PC-3 (cell line): ENCODE measurements at regions not wholly inside any gene's neighbourhood (a gene's known extent, or its start where the extent isn't known, plus 50 kb on each side); places are given as distances from the start of the nearest gene placed in this dataset.

Source experiments
- CTCF ChIP-seq: fragments of 300-600 bp; sonication (generic); conservative IDR thresholded peaks from 2 replicates; pipeline ENCODE4 v1.5.1; 2017; ENCODE audit warnings: antibody characterized with exemption, low read depth, mild to moderate bottlenecking, low read length
- EZH2 ChIP-seq: fragments of 300-600 bp; sonication (generic); IDR thresholded peaks from one replicate; pipeline ENCODE4 v1.6.1; 2017; ENCODE audit warnings: antibody characterized with exemption, mild to moderate bottlenecking, low read length; ENCODE audit not compliant: unreplicated experiment
- EZH2phosphoT487 ChIP-seq: fragments of 300-600 bp; sonication (generic); IDR thresholded peaks from 2 replicates; pipeline ENCODE4 v1.6.1; 2018; ENCODE audit warnings: mild to moderate bottlenecking, antibody characterized with exemption, low read length, borderline replicate concordance

DNA sequence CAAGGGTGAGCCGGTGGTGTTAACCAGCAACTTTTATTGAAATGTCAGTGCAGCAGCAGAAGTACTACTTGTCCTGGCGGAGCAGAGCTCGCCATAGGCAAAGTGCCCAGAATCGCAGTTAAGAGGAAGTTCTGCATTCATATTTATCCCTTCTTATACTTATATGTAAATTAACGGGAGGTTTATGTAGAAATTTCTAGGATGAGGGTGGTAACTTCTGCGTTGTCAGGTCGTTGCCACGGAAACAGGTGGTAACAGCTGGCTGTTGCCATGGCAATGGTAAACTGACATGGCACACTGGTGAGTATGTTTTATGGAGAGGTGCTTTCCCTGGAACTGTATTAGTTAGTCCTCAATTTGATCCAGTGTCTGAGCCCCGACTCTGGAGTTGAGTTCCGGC lies 2494.9 kb upstream of the PCDH20 start:
- TF ChIP-seq CTCF (no peak), EZH2 (no peak), EZH2phosphoT487 (no peak)
